ENCODE measurements at regions not wholly inside any gene's neighbourhood (a gene's known extent, or its start where the extent isn't known, plus 50 kb on each side); places are given as distances from the start of the nearest gene placed in this dataset.
A peak's percentile ranks its signal among the peaks of the same experiment; 100 is the strongest.

GRCh38 chr4:13092702-13093101 is 391.4 kb downstream of the RAB28 start:
- H3K9me3 Mint-ChIP-seq = peaks cover 9% of the 10 kb centered on the region; the same call in 1 of the 2 replicates

GRCh38 chr4:13089659-13089998 is 394.5 kb downstream of the RAB28 start:
- CTCF ChIA-PET = no interaction called here
- no peaks in the 10 kb centered on the region; the same call in 1 of the 2 replicates for H3K27me3 Mint-ChIP-seq (ENCODE audit: low read depth)
- H3K4me1 Mint-ChIP-seq = peaks cover 13% of the 10 kb centered on the region
- peak overlapping the region; percentile 27; the same call in 1 of the 2 replicates for H3K27ac Mint-ChIP-seq
- H3K4me3 Mint-ChIP-seq = no peak overlapping the region
- peaks cover under 1% of the 10 kb centered on the region for H3K9me3 Mint-ChIP-seq
- POLR2A ChIA-PET = interaction anchor here (1.0 kb wide), 1 partner anchor 56 kb away, joined by 3 read pairs; no protein-coding TSS in a partner anchor
- DNase-seq (ENCODE audit: low spot score) = no peak
- H3K36me3 Mint-ChIP-seq = no peaks in the 10 kb centered on the region
- no peak for TF ChIP-seq OVOL2 (CRISPR knock-in tag; IDR thresholded peaks at IDR 0.05; ENCODE audit: borderline replicate concordance)
- no peak for TF ChIP-seq TEAD1 (CRISPR knock-in tag; IDR thresholded peaks at IDR 0.05)
- TF ChIP-seq ELF4 (CRISPR knock-in tag; IDR thresholded peaks at IDR 0.05; ENCODE audit: low read depth) = no peak
- no peak for TF ChIP-seq PREB (CRISPR knock-in tag; IDR thresholded peaks at IDR 0.05; ENCODE audit: borderline replicate concordance)
- no peak for TF ChIP-seq ZNF532 (CRISPR knock-in tag; IDR thresholded peaks at IDR 0.05; ENCODE audit: borderline replicate concordance)
- TF ChIP-seq TP53 (CRISPR knock-in tag; IDR thresholded peaks at IDR 0.05) = no peak
- TF ChIP-seq ZNF232 (CRISPR knock-in tag; IDR thresholded peaks at IDR 0.05) = no peak
- TF ChIP-seq NFYB (CRISPR knock-in tag; conservative IDR thresholded peaks at IDR 0.05; ENCODE audit: low read depth) = no peak
- no peak for TF ChIP-seq ZNF281 (CRISPR knock-in tag; IDR thresholded peaks at IDR 0.05)
- TF ChIP-seq ZNF121 (CRISPR knock-in tag; IDR thresholded peaks at IDR 0.05) = no peak
- TF ChIP-seq PRRX2 (CRISPR knock-in tag; IDR thresholded peaks at IDR 0.05) = no peak
- TF ChIP-seq FOXP4 (CRISPR knock-in tag; IDR thresholded peaks at IDR 0.05) = no peak
- no peak for TF ChIP-seq ESRRA (CRISPR knock-in tag; IDR thresholded peaks at IDR 0.05; ENCODE audit: borderline replicate concordance)
- 0 out of 2 replicates have a peak, but pooled peaks have one; percentile 56 for ATAC-seq

More at GRCh38 chr4:13092702-13093101, 391.4 kb downstream of the RAB28 start:
- CTCF ChIA-PET = no interaction called here
- ATAC-seq = no peak
- TF ChIP-seq SMAD3 (CRISPR knock-in tag; IDR thresholded peaks at IDR 0.05; ENCODE audit: borderline replicate concordance) (no peak), ZNF416 (CRISPR knock-in tag; IDR thresholded peaks at IDR 0.05) (no peak), ZNF423 (CRISPR knock-in tag; IDR thresholded peaks at IDR 0.05) (no peak), SP1 (CRISPR knock-in tag; conservative IDR thresholded peaks at IDR 0.05) (no peak), RORB (CRISPR knock-in tag; IDR thresholded peaks at IDR 0.05) (no peak), IRF2 (CRISPR knock-in tag; IDR thresholded peaks at IDR 0.05; ENCODE audit: borderline replicate concordance, low read depth) (no peak), ATF2 (CRISPR knock-in tag; IDR thresholded peaks at IDR 0.05; ENCODE audit: borderline replicate concordance, low read depth) (no peak), MLX (CRISPR knock-in tag; IDR thresholded peaks at IDR 0.05) (no peak)
- DNase-seq (ENCODE audit: low spot score) = no peak
- Mint-ChIP-seq H3K27me3 (ENCODE audit: low read depth) (no peaks in the 10 kb centered on the region), H3K4me3 (no peak overlapping the region), H3K36me3 (no peaks in the 10 kb centered on the region), H3K4me1 (peaks cover 13% of the 10 kb centered on the region), H3K27ac (no peak overlapping the region)
- POLR2A ChIA-PET = no interaction called here
